Progenitor cell of endocrine pancreas (in vitro differentiated cells): ENCODE measurements at regions not wholly inside any gene's neighbourhood (a gene's known extent, or its start where the extent isn't known, plus 50 kb on each side); places are given as distances from the start of the nearest gene placed in this dataset.

ENCODE experiments used
- DNase-seq: peaks from one replicate; pipeline ENCODE4 v3.0.0; 2021; ENCODE audit warnings: low spot score; ENCODE audit not compliant: unreplicated experiment
- H3K27ac Mint-ChIP-seq: 2 replicates; pipeline ENCODE4 v1.8.0; 2021; ENCODE audit warnings: mild to moderate bottlenecking, moderate library complexity, mixed read lengths
- H3K27me3 Mint-ChIP-seq: 2 replicates; pipeline ENCODE4 v1.8.0; 2021; ENCODE audit warnings: mixed read lengths
- H3K36me3 Mint-ChIP-seq: 2 replicates; pipeline ENCODE4 v1.8.0; 2022; ENCODE audit warnings: mixed read lengths; ENCODE audit not compliant: insufficient read depth
- H3K4me1 Mint-ChIP-seq: 2 replicates; pipeline ENCODE4 v1.8.0; 2021; ENCODE audit warnings: low read depth, mixed read lengths
- H3K4me3 Mint-ChIP-seq: 2 replicates; pipeline ENCODE4 v1.8.0; 2021; ENCODE audit warnings: low read depth, mild to moderate bottlenecking, moderate library complexity, mixed read lengths
- H3K9me3 Mint-ChIP-seq: 2 replicates; pipeline ENCODE4 v1.8.0; 2021; ENCODE audit warnings: low read depth, mixed read lengths
- CTCF ChIP-seq: fragments of 200-600 bp; sonication (generic); IDR thresholded peaks from one replicate; pipeline ENCODE4 v1.5.0; 2021; ENCODE audit warnings: antibody characterized with exemption, mild to moderate bottlenecking; ENCODE audit not compliant: unreplicated experiment

GRCh38 chrX:36436361-36436760 is 516.8 kb downstream of the CFAP47 start:
- TF ChIP-seq CTCF, result no peak
- H3K36me3 Mint-ChIP-seq, result no peaks in the 10 kb centered on the region
- no peaks in the 10 kb centered on the region for H3K27me3 Mint-ChIP-seq
- no peak overlapping the region for H3K27ac Mint-ChIP-seq
- H3K4me3 Mint-ChIP-seq, result no peak overlapping the region
- no peaks in the 10 kb centered on the region for H3K4me1 Mint-ChIP-seq
- H3K9me3 Mint-ChIP-seq, result peaks cover 26% of the 10 kb centered on the region
- DNase-seq, result no peak

GRCh38 chrX:36443007-36443406 is 523.5 kb downstream of the CFAP47 start:
- H3K4me1 Mint-ChIP-seq, result no peaks in the 10 kb centered on the region
- H3K36me3 Mint-ChIP-seq, result no peaks in the 10 kb centered on the region
- no peak overlapping the region for H3K27ac Mint-ChIP-seq
- no peak for TF ChIP-seq CTCF
- no peaks in the 10 kb centered on the region for H3K27me3 Mint-ChIP-seq
- H3K4me3 Mint-ChIP-seq, result no peak overlapping the region
- DNase-seq, result no peak
- H3K9me3 Mint-ChIP-seq, result peaks cover 18% of the 10 kb centered on the region

GRCh38 chrX:36445566-36445965 is 526.0 kb downstream of the CFAP47 start:
- Mint-ChIP-seq H3K9me3 (peaks cover 24% of the 10 kb centered on the region), H3K4me3 (no peak overlapping the region)

GRCh38 chrX:36462142-36462541 is 542.6 kb downstream of the CFAP47 start:
- peaks cover 2% of the 10 kb centered on the region for H3K36me3 Mint-ChIP-seq
- H3K4me1 Mint-ChIP-seq, result no peaks in the 10 kb centered on the region
- H3K9me3 Mint-ChIP-seq, result peaks cover 32% of the 10 kb centered on the region
- no peak for TF ChIP-seq CTCF
- no peak overlapping the region for H3K27ac Mint-ChIP-seq
- H3K4me3 Mint-ChIP-seq, result no peak overlapping the region
- no peak for DNase-seq
- H3K27me3 Mint-ChIP-seq, result no peaks in the 10 kb centered on the region

More at GRCh38 chrX:36445566-36445965, 526.0 kb downstream of the CFAP47 start:
- no peaks in the 10 kb centered on the region for H3K27me3 Mint-ChIP-seq
- TF ChIP-seq CTCF, result no peak
- no peaks in the 10 kb centered on the region for H3K4me1 Mint-ChIP-seq
- no peak overlapping the region for H3K27ac Mint-ChIP-seq
- no peaks in the 10 kb centered on the region for H3K36me3 Mint-ChIP-seq
- DNase-seq, result no peak

GRCh38 chrX:36480441-36480990 is 527.6 kb upstream of the FAM47C start:
- Mint-ChIP-seq H3K4me1 (peaks cover 4% of the 10 kb centered on the region), H3K27me3 (no peaks in the 10 kb centered on the region), H3K4me3 (no peak overlapping the region), H3K36me3 (no peaks in the 10 kb centered on the region), H3K27ac (no peak overlapping the region), H3K9me3 (peaks cover 21% of the 10 kb centered on the region)
- no peak for TF ChIP-seq CTCF
- no peak for DNase-seq
